ENCODE measurements at regions not wholly inside any gene's neighbourhood (a gene's known extent, or its start where the extent isn't known, plus 50 kb on each side); places are given as distances from the start of the nearest gene placed in this dataset.
A peak's percentile ranks its signal among the peaks of the same experiment; 100 is the strongest.
"Not testable (repeated sequence)": the region's sequence is repeated elsewhere in the genome, so short reads cannot be mapped to it uniquely, and the experiment has no call there.

DNA sequence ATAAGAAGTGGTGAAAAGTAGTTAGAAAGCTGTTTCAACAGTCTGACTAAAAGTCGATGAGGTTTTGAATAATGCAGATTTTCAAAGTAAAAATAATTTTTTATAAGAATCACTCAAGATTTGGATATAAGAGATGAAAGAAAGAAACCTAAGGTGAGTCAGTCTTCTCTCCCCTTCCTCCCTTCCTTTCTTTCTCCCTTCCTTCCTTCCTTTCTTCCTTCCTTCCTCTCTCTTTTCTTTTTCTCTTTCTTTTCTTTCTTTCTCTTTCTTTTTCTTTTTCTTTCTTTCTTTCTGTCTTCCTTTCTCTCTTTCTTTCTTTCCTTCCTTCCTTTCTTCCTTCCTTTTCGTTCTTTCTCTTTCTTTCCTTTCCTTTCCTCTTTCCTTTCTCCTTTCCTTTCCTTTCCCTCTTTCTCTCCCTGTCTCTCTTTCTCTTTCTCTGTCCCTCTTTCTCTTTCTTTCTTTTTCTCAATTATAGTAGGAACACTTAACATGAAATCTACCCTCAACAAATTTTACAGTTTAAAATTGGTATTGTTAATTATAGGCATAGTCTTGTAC, 308.6 kb downstream of the ARL4A start:
- in situ Hi-C loops (cut with HindIII; ENCODE audit: low pct_ligation_motif_present, low pct_unique_long_range_greater_than_20kb, low sequenced_read_pairs): no loop called here
- DNase-seq: no peak

DNA sequence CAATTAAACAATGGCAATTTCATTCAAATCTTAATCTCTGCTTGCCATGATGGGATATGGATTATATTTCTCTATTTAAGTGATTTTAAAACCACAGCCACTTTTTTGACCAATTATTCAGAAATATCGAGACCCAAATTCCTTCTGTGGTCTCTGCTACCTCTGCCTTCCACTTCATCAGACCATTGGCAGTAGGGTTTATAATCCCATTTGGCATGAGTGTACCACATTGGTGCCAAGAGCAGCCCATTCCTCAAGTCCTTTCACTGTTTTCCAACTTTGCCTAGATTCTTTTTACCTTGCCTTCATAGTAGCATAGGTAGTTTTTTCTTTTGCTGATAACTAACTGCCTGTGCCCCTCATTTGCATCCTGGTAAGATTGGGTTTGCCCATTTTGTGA, 319.9 kb downstream of the ARL4A start:
- no peak for DNase-seq
- in situ Hi-C loops (cut with HindIII; ENCODE audit: low pct_ligation_motif_present, low pct_unique_long_range_greater_than_20kb, low sequenced_read_pairs): no loop called here

DNA sequence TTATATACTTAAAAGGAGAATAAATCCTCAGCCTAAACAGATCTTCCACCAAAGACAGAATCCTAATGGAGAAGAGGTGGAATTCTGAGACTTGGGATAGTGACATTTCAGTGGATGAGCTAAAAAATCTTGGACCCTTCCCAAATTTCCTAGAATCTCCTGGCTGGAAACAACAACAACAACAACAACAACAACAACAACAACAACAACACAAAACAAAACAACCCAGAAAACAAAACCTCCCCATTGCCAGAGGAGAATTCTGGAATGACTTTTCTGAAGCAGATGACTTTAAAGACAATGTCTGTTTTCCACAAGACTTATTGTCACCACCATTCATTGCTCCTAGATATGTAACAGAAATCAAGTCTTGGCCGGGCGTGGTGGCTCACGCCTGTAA, 322.1 kb downstream of the ARL4A start:
- in situ Hi-C loops (cut with HindIII; ENCODE audit: low pct_ligation_motif_present, low pct_unique_long_range_greater_than_20kb, low sequenced_read_pairs): no loop called here
- no peak for DNase-seq

DNA sequence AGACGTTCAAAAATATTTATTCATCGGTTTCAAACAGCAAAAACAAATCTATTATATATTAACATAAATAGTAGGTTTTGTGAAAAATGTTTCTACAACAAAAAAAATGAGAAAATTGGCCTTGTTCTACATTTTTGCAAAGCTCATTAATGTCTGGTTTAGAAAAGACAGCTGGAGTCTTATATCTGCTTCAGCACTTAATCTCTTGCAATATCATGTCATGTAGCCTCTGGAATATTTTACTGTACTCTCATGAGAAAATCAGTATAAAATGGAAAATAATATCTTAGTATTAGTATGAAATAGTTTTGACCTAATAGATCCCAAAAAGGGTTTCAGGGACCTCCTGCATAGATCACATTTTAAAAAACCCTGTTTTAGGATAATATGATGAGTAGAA, 326.6 kb downstream of the ARL4A start:
- no peak for DNase-seq
- in situ Hi-C loops (cut with HindIII; ENCODE audit: low pct_ligation_motif_present, low pct_unique_long_range_greater_than_20kb, low sequenced_read_pairs): no loop called here

DNA sequence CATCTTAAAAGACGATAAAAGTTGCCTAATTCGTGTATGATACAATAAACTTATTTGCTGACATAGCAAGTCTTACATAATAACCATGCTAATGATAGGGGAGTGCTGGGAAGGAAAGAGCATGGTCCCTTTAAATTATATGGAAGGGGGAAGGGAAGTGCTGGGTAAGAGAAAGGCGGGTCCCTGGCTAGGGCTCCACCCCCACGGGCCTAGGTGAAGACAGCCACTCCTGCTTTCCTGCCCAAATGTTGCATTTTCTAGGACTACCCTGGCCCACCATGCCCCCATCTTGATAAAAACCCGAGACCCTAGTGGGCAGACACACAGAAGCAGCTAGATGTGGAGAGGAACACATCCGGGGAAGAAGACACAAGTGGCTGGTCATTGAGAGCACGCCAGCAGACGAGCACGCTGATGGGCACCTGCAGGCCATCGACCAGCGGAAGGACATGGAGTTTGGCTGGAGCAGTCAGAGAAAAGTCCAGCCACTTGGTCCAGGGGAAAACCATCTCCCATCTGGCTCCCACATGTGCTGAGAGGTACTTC, 328.7 kb downstream of the ARL4A start:
- no peak for DNase-seq
- in situ Hi-C loops (cut with HindIII; ENCODE audit: low pct_ligation_motif_present, low pct_unique_long_range_greater_than_20kb, low sequenced_read_pairs): no loop called here

DNA sequence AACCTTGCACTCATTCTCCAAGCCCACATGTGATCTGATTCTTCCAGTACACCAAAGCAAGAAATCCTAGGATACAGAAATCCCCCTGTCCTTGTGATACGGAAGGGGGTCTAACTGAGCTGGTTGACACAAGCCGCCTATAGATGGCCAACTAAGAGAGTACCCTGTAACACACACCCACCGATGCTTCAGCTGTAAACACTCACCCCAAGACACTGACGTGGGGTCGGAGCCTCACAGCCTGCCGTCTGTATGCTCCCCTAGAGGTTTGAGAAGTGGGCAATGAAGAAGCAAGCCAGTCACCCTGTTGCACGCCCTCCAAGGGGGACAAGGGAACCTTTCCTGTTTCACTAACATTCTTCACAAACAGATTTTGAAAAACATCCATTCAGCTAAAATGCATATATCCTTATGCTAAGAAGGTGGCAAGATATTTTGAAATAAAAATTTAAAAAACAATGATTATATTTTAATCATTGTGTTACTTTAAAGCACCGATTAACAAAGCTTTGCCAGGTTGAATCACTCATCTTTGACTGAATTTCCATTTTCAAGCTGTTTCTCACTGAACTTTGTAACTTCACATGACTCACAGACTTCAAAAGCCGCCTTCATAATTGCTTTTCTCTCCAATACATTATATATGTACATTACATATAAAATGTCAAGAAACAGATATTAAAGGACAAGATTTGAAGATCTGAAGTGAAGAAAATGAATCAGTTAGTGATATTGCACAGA, 329.3 kb downstream of the ARL4A start:
- in situ Hi-C loops (cut with HindIII; ENCODE audit: low pct_ligation_motif_present, low pct_unique_long_range_greater_than_20kb, low sequenced_read_pairs): no loop called here
- peak; percentile 19 for DNase-seq

DNA sequence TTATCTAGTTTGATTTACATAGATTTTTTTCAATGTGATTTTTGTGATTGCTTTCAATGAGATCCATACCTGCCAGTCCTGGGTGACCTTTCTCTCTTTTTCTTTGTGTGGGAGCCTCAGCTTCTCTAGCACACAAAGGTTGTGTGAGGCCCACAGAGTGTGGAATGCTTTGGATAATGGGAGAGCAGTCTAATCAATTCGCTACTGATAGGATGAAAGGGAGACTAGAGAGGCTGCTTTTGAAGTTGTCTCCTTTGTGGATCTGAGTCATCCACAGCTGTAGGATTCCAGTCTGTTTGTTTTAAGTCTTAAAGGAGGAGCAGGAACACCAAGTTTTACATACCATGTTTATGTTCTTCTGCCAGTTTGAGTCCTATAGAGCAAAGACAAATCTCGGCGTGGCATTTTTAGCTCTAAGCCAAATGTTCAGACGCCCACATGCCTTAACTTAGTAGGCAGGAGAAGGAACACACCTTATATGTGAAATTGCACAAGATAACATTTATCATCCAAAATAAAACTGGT, 330.0 kb downstream of the ARL4A start:
- DNase-seq: peak; percentile 53
- in situ Hi-C loops (cut with HindIII; ENCODE audit: low pct_ligation_motif_present, low pct_unique_long_range_greater_than_20kb, low sequenced_read_pairs): no loop called here

DNA sequence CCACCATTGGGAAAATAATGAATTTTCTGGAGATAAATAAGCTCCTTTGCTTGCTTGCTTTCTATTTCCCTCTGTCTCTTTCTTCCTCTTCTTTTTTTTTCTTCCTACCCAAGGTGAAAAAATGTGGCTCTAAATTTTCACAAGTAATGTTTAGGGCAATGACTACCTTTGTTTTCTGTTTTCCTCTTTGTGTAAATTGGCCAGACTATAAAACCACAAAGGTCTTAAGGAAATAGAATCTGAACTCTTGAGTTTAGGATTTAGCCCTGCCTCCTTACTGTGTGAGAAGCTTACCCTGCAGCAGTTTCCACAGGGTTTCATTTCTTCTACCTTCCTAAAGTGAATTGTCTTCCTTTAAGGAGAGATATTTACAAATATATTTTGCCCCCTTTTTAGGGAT, 330.4 kb downstream of the ARL4A start:
- peak; percentile 15 for DNase-seq
- in situ Hi-C loops (cut with HindIII; ENCODE audit: low pct_ligation_motif_present, low pct_unique_long_range_greater_than_20kb, low sequenced_read_pairs): no loop called here

DNA sequence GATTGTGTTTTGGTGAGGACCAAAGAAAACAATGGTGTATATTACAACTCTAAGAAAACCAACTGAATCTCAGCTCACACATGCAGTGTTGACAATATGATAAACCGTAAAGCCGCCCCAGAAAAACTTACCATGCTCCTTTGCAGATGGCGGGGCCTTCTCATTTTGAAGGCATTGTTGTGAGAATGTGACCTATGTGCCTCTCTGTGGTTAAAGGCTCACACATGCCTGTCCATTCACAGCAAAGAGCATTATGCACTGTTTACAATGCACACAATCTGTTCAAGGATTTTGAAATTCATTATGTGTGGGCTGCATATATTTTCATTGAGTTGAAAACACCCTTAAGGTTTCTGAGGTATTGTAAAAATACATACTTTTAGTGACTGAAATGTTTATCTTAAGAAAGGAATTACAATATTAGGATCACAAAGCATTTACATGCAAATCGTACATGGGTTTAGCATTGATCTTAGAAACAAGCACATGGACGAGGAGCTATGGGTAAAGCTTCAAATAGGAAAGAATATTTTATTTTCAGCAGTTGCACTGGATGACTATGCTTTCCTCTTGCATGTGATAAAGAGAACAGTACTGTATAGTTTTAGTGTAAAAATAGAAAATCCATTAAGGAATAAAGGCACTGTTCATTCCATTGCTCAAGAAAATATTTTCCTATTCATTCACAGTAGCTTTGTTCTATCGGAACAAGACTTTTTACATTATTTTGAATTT, 334.3 kb downstream of the ARL4A start:
- in situ Hi-C loops (cut with HindIII; ENCODE audit: low pct_ligation_motif_present, low pct_unique_long_range_greater_than_20kb, low sequenced_read_pairs): no loop called here

DNA sequence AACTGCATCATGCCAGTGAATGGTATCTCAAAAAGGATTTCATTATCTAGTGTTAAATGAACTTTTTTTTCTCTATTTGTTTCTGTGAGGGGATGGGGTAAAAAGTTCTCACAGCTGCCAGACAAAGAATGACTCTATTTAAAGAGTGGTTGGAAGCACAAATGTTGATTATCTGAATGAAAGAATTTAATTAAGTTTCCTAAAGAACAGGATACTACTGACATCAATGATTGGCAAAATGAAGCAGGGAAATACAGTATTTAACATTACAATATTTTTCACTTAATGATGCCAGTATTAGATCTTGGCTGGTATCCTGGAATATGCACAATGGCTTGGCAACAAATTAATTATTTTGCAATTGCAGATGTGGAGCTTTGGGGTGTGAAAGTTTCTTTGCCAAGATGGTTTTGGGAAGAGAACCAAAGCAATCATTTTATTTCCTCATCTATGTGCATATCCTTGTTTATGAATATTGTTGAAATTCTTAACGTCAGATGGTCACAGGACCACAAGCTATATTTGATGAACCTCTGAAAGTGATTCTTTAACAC, 336.8 kb downstream of the ARL4A start:
- in situ Hi-C loops (cut with HindIII; ENCODE audit: low pct_ligation_motif_present, low pct_unique_long_range_greater_than_20kb, low sequenced_read_pairs): no loop called here
- no peak for DNase-seq

More for the DNA sequence above, 334.3 kb downstream of the ARL4A start:
- DNase-seq: no peak

DNA sequence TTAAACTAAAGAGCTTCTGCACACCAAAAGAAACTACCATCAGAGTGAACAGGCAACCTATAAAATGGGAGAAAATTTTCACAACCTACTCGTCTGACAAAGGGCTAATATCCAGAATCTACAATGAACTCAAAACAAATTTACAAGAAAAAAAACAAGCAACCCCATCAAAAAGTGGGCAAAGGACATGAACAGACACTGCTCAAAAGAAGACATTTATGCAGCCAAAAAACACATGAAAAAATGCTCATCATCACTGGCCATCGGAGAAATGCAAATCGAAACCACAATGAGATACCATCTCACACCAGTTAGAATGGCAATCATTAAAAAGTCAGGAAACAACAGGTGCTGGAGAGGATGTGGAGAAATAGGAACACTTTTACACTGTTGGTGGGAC, 337.6 kb downstream of the ARL4A start:
- in situ Hi-C loops (cut with HindIII; ENCODE audit: low pct_ligation_motif_present, low pct_unique_long_range_greater_than_20kb, low sequenced_read_pairs); DNase-seq: not testable (repeated sequence)

DNA sequence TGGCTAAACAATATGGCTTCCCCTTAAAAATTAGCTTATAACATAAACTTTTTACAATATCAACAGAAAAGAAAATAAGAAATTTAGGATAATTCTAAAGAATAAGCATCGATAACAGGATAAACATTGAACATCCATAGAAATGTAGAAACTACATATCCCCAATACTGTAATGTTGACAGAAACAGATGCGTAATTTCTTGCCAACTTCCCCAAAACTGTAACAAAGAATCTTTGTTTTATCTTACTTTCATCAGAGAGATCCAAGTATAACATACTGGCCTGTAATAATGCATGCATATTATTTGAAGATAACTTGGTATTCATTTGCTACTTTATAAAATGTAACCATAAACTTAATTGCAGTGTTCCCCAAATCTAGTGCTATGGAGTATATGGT, 339.9 kb downstream of the ARL4A start:
- DNase-seq: no peak
- in situ Hi-C loops (cut with HindIII; ENCODE audit: low pct_ligation_motif_present, low pct_unique_long_range_greater_than_20kb, low sequenced_read_pairs): no loop called here

DNA sequence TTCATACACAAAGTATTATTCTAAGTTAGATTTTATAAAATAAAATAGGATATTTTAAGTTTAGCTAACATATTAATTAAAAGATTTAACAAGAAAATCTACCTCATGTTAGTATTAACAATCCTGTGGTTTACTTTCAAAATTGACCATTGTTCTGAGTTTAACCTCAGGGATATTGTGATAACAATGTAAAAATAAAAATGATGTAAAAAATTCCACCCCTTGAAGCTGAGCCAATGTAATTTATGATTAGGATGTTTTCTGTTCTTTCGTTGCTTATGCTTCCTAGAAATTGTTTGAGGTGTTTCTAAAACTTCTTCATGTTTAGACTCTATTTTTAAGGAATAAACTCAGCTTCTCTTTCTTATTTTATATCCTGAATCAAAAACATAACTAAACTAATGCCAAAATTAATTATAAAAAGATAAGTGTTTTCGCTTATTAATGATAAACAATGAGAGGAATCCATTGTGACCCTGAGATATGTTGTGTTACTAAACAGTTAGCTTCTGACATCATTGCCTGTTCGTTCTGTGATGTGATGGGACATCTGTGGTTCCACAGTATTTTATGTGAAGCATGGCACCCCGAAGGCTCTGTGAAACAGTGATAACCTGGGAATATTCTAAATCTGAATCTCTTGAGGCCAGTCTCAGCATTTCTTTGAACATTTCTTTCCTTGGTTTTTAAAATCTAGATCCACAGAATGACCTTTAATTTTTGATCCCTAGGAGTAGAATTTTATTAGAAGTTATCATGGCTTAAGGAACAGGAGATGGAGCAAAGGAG, 340.8 kb downstream of the ARL4A start:
- in situ Hi-C loops (cut with HindIII; ENCODE audit: low pct_ligation_motif_present, low pct_unique_long_range_greater_than_20kb, low sequenced_read_pairs): no loop called here
- DNase-seq: no peak

DNA sequence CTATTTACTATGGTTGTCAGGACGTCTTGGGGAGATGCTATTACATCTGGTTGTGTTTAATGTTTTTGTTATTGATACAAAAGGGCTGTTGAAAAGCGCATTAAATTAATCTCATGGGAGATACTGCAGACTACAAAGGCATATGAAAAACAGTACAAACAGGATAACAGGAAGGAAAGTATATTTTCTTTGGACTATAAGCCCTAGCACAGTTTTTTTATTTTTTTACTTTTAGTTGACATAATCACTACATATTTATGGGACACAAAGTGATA, 341.3 kb downstream of the ARL4A start:
- in situ Hi-C loops (cut with HindIII; ENCODE audit: low pct_ligation_motif_present, low pct_unique_long_range_greater_than_20kb, low sequenced_read_pairs): no loop called here
- no peak for DNase-seq

DNA sequence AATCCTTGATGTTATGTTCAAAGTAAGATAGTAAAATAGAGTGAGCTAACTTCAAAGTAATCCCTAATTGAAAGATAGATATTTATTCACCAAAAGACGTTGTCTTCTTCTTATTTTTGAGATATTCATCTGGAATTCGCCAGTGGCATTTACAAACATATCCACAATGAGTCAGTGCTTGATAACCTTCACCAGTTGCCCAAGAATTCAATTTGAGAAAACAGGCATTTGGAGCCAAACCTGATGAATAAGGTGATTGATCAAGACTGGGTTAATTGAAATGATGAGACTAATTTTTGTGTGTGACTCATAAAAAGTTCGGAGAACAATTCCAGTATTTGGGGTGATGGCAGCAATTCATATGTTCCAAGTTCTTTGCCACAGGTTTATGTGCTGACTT, 344.0 kb downstream of the ARL4A start:
- DNase-seq: no peak

DNA sequence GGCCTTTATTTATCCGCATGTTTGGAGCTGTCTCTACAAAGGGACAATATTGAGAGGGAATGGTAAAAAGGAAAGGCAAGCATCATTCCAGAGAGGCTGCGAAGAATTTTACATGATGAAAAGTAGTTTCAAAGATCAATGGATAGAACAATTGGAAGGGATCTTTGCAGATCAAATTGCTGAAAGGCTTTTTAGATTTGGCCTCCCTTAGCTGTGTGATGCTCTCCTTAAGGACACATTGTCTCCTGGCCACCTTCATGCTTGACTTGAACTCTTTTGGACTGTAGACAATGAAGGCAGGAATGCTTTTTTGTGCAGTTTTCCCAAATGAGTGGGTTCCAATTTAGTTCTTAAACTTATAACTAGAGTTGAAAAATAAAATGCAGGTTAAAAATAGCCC, 344.7 kb downstream of the ARL4A start:
- in situ Hi-C loops (cut with HindIII; ENCODE audit: low pct_ligation_motif_present, low pct_unique_long_range_greater_than_20kb, low sequenced_read_pairs): no loop called here
- no peak for DNase-seq

More for the DNA sequence above, 344.0 kb downstream of the ARL4A start:
- in situ Hi-C loops (cut with HindIII; ENCODE audit: low pct_ligation_motif_present, low pct_unique_long_range_greater_than_20kb, low sequenced_read_pairs): no loop called here

DNA sequence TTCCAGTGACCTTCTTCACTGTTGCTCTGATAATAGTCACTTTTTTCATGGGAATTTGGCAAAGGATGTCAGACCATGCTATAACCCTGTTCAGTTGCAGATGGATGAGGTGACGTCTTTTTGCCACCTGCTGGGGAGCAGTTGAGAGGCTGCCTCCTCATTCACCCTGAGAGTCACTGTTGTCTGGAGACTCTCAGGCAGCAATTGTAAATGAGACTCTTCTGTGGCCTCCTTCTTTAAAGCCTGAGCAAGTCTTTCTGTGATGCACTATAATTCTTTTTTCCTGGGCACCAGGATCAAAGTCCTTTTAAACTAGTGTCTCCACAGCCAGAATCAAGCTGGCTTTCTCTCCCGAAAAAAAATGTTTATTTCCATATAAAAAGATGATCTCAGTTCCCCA, 345.1 kb downstream of the ARL4A start:
- DNase-seq: no peak
- in situ Hi-C loops (cut with HindIII; ENCODE audit: low pct_ligation_motif_present, low pct_unique_long_range_greater_than_20kb, low sequenced_read_pairs): no loop called here

DNA sequence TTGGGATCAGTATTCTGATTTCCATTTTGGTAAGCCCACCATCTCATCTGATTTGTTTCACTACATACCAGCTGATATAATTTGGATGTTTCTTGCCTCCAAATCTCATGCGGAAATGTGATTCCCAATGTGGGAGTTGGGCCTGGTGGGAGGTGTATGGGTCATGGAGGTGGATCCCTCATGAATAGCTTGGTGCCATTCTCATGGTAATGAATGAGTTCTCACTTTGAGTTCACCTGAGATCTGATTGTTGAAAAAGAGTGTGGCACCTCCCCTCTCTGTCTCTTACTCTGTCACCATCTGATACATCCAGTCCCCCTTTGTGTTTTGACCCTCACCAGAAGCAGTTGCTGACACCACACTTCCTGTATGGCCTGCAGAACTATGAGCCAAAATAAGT, 347.3 kb downstream of the ARL4A start:
- DNase-seq: no peak
- in situ Hi-C loops (cut with HindIII; ENCODE audit: low pct_ligation_motif_present, low pct_unique_long_range_greater_than_20kb, low sequenced_read_pairs): no loop called here

DNA sequence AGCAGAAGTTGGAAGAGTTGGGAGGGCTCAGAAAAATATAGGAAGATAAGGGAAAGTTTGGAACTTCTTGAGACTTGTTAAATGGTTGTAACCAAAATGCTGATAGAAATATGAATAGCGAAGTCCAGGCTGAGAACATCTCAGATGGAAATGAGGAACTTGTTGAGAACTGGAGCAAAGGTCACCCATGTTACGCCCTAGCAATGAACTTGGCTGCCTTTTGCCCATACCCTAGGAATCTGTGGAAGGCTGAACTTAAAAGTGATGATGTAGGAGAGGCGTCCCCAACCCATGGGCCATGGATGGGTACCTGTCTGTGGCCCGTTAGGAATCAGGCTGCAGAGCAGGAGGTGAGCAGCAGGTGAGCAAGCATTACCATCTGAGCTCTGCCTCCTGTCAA, 347.8 kb downstream of the ARL4A start:
- in situ Hi-C loops (cut with HindIII; ENCODE audit: low pct_ligation_motif_present, low pct_unique_long_range_greater_than_20kb, low sequenced_read_pairs): no loop called here
- no peak for DNase-seq

Data from ACHN (cell line).